ENCODE measurements at regions not wholly inside any gene's neighbourhood (a gene's known extent, or its start where the extent isn't known, plus 50 kb on each side); places are given as distances from the start of the nearest gene placed in this dataset.

DNA sequence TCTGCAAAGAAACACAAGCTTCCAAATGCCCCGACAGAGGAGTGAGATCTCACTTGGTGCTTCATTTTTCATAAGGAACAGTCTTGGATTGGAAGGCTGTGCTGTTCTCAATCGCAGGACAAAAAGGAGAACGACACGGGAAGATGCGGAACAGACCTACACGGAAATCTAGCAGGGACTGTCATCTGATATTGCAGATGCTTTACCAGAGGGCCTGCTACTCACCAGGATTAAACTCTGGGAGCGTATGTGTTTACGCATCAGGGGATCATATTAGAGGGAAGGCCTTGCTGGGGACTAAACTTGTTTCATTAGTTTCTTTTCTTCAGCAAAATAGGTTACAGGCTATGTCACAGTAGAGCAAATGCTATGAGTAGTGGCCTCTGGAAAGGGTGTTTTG is 82.8 kb upstream of the EEPD1 start:
- H4K20me1 ChIP-seq (ENCODE audit: insufficient read depth, low read length) = no peaks in the 10 kb centered on the region
- H3K79me2 ChIP-seq (ENCODE audit: low read length) = no peaks in the 10 kb centered on the region
- H3K4me3 ChIP-seq (ENCODE audit: low read length) = no peak overlapping the region
- no peaks in the 10 kb centered on the region for H3K4me1 ChIP-seq (ENCODE audit: low read length)
- H3K9ac ChIP-seq (ENCODE audit: low read length) = no peak overlapping the region
- H2AFZ ChIP-seq (ENCODE audit: low read depth, low read length) = no peak overlapping the region
- H3K27me3 ChIP-seq (ENCODE audit: low read depth, low read length) = peaks cover 44% of the 10 kb centered on the region
- no peak overlapping the region for H3K4me2 ChIP-seq (ENCODE audit: low read length)
- TF ChIP-seq CTCF (IDR thresholded peaks at IDR 0.05; ENCODE audit: low read depth, low read length) (no peak), EZH2phosphoT487 (IDR thresholded peaks at IDR 0.05; ENCODE audit: low read depth) (no peak)
- H3K27ac ChIP-seq (ENCODE audit: low read length) = no peak overlapping the region
- H3K36me3 ChIP-seq (replicated peaks; ENCODE audit: low read depth, low read length) = no peaks in the 10 kb centered on the region
- no peaks in the 10 kb centered on the region for H3K9me3 ChIP-seq (ENCODE audit: insufficient read depth, low read length)

DNA sequence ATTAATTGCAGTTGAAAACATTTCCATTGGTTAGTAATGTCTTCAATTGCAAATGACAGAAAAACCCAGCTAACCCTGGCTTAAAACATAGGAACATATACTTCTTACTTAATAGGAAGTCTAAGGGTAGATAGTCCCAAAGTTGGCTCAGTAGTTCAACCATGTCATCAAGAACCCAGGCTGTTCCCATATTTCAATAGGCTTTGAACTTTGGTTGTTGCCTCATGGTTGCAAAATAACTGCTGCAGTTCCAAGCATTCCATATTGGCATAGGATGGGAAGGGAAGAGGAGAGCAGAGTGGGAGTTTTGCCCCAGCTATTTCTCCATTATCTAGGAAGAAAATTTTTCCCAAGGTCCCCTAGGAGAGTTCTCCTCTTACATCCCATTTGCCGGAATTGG is 81.4 kb upstream of the EEPD1 start:
- no peak overlapping the region for H3K4me3 ChIP-seq (ENCODE audit: low read length)
- no peak overlapping the region for H2AFZ ChIP-seq (ENCODE audit: low read depth, low read length)
- no peaks in the 10 kb centered on the region for H4K20me1 ChIP-seq (ENCODE audit: insufficient read depth, low read length)
- no peaks in the 10 kb centered on the region for H3K36me3 ChIP-seq (replicated peaks; ENCODE audit: low read depth, low read length)
- no peaks in the 10 kb centered on the region for H3K9me3 ChIP-seq (ENCODE audit: insufficient read depth, low read length)
- H3K27me3 ChIP-seq (ENCODE audit: low read depth, low read length) = peaks cover 54% of the 10 kb centered on the region
- H3K79me2 ChIP-seq (ENCODE audit: low read length) = no peaks in the 10 kb centered on the region
- H3K27ac ChIP-seq (ENCODE audit: low read length) = no peak overlapping the region
- H3K9ac ChIP-seq (ENCODE audit: low read length) = no peak overlapping the region
- no peaks in the 10 kb centered on the region for H3K4me1 ChIP-seq (ENCODE audit: low read length)
- TF ChIP-seq CTCF (IDR thresholded peaks at IDR 0.05; ENCODE audit: low read depth, low read length) (no peak), EZH2phosphoT487 (IDR thresholded peaks at IDR 0.05; ENCODE audit: low read depth) (no peak)
- no peak overlapping the region for H3K4me2 ChIP-seq (ENCODE audit: low read length)

- H3K27me3 ChIP-seq (ENCODE audit: low read depth, low read length) = peaks cover 54% of the 10 kb centered on the region
- no peaks in the 10 kb centered on the region for H3K36me3 ChIP-seq (replicated peaks; ENCODE audit: low read depth, low read length)
- TF ChIP-seq EZH2phosphoT487 (IDR thresholded peaks at IDR 0.05; ENCODE audit: low read depth) (no peak), CTCF (IDR thresholded peaks at IDR 0.05; ENCODE audit: low read depth, low read length) (no peak)
These were observed 80.4 kb upstream of the EEPD1 start for GRCh38 chr7:36072620-36073019.

GRCh38 chr7:36075561-36075960 is 77.5 kb upstream of the EEPD1 start:
- Histone ChIP-seq H3K79me2 (ENCODE audit: low read length) (no peaks in the 10 kb centered on the region), H3K9ac (ENCODE audit: low read length) (no peak overlapping the region), H2AFZ (ENCODE audit: low read depth, low read length) (no peak overlapping the region), H3K9me3 (ENCODE audit: insufficient read depth, low read length) (no peaks in the 10 kb centered on the region), H3K4me1 (ENCODE audit: low read length) (no peaks in the 10 kb centered on the region), H3K4me3 (ENCODE audit: low read length) (no peak overlapping the region), H3K36me3 (replicated peaks; ENCODE audit: low read depth, low read length) (no peaks in the 10 kb centered on the region), H3K27ac (ENCODE audit: low read length) (no peak overlapping the region), H4K20me1 (ENCODE audit: insufficient read depth, low read length) (no peaks in the 10 kb centered on the region; the same call in 1 of the 2 replicates), H3K4me2 (ENCODE audit: low read length) (no peak overlapping the region), H3K27me3 (ENCODE audit: low read depth, low read length) (peaks cover 43% of the 10 kb centered on the region)
- TF ChIP-seq CTCF (IDR thresholded peaks at IDR 0.05; ENCODE audit: low read depth, low read length) = no peak
- TF ChIP-seq EZH2phosphoT487 (IDR thresholded peaks at IDR 0.05; ENCODE audit: low read depth) = no peak

More at GRCh38 chr7:36072620-36073019, 80.4 kb upstream of the EEPD1 start:
- H3K9ac ChIP-seq (ENCODE audit: low read length) = no peak overlapping the region
- H4K20me1 ChIP-seq (ENCODE audit: insufficient read depth, low read length) = no peaks in the 10 kb centered on the region
- H2AFZ ChIP-seq (ENCODE audit: low read depth, low read length) = no peak overlapping the region
- no peaks in the 10 kb centered on the region for H3K9me3 ChIP-seq (ENCODE audit: insufficient read depth, low read length)
- no peak overlapping the region for H3K27ac ChIP-seq (ENCODE audit: low read length)
- H3K4me2 ChIP-seq (ENCODE audit: low read length) = no peak overlapping the region
- H3K4me3 ChIP-seq (ENCODE audit: low read length) = no peak overlapping the region
- H3K79me2 ChIP-seq (ENCODE audit: low read length) = no peaks in the 10 kb centered on the region
- no peaks in the 10 kb centered on the region for H3K4me1 ChIP-seq (ENCODE audit: low read length)
